HG03025 (cell line): ENCODE measurements at regions not wholly inside any gene's neighbourhood (a gene's known extent, or its start where the extent isn't known, plus 50 kb on each side); places are given as distances from the start of the nearest gene placed in this dataset.

Source experiments
- ATAC-seq: cut with Tn5 transposase; IDR thresholded peaks from one replicate; pipeline ENCODE4 v1.9.1; 2021; ENCODE audit warnings: mild to moderate bottlenecking, moderate library complexity; ENCODE audit not compliant: unreplicated experiment, low FRiP score

DNA sequence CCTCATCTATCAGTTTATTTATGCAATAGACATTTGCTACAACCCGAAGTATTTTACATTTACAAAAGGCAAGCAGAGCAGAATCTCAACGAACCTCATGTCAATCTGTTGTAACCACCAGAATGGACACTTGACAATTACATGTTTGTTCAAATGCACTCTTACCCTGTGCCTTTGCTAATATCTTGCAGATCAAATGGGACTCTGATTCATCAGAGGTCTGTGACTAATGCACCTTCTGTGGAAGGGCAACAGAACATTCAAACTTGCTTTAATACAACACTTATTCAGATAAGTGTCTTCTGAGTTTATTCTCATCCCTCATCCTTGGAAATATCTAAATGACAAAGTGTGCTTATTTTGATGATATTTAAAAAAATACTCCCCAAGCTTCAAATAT lies 644.7 kb upstream of the PCDH10 start:
- ATAC-seq: no peak

DNA sequence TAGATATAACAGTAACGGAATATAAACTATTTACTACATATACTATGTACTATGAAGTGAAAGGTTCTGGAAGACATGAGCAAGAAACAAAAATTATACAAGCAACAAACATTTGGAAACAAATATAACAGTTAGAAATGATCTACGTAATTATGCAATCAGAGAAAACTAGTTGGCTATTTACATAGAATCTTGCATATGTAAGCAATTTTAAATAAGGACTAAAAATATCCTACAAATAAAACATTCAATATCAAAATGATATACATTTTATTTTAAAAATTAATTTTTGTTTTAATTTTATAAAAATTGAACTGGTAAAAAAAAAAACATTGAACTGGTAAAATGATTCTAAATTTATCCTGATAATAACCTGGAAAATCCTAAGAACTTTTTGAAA lies 642.5 kb upstream of the PCDH10 start:
- no peak for ATAC-seq

DNA sequence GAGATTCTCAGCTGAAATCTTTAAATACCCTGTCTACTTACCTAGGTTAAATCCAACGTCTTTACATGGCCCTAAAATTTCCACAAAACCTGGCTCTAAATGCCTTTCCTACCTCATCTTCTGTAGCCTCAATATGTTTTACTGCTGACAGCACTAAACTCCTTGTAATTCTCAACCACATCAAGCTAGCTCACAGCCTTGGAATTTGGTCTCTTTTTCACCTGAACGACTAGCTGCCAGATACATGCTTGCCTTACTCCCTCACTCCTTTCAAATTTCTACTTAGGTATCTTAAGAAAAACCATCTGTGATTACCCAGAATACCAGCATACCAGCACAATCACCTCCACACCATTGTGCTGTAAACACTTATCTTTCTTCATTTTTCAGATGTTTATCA lies 635.6 kb upstream of the PCDH10 start:
- no peak for ATAC-seq

DNA sequence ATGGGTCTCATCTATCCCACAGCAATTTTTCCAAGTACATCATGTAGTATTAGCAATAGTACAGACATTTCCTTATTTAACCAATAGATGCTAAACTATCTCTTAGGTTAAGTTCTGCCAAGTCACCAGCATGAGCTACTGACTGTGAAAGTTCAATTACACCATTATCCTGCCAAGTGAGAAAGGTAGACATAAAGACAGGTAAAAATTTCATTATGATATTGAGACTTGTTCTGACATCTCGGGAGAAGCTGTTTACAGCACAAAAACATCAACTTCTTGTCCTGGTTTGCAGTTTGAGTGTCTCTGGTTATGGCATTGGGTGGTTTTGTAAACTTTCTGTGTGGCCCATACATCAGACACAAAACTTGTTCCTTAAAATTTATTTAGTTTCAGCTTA lies 622.4 kb upstream of the PCDH10 start:
- no peak for ATAC-seq

DNA sequence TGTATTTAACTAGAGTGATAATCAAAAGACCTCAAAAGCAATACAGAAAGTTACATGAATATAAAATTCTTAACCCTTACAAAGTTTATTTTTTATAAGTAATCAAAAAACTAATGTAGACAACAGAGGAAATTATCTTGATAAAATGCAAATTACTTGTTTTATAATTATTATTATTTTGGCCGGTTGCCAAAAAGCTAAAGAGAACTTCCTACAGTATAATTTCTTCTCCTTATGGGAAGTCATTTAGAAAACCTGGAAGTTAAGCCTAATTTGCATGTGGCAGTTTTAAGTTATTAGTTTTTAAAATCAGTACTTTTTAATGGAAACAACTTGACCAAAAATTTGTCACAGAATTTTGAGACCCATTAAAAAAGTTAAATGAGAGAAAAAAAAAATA lies 621.3 kb upstream of the PCDH10 start:
- ATAC-seq: no peak

DNA sequence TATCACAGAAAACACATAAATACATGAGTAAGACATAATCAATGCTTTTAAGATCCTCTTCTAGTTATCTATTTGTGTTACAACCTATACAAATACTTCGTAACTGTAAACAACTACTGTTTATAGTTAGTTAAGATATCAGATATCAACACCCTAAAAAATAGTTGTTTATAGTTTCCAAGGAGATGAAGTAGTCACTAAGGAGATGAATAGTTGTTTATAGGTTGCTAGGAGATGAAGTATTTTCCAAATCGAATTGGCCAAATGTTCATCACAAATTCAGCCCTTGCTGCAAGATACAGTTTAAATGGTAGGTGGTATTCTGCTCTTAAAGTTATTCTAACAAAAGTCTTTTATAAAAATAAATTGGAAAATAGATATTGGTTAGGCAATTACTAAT lies 618.2 kb upstream of the PCDH10 start:
- ATAC-seq: no peak

DNA sequence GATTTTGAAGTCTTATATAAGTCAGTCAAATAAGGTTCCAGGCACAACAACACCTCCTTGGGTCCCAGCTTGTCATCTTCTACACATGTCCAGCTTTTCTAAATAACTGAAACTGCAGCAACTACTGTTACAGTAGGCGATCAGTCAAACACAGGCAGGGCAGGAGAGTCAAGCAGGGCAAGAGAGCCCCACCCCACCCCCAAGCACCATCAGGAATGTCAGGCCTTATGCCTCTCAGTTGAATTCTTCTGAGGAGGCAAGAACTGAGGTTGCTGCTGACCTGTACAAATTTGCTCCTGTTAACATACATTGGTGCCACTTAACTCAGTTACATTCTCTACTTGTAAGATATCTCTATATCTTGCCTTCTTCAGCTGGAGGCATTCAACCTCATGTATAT lies 608.8 kb upstream of the PCDH10 start:
- ATAC-seq: no peak

DNA sequence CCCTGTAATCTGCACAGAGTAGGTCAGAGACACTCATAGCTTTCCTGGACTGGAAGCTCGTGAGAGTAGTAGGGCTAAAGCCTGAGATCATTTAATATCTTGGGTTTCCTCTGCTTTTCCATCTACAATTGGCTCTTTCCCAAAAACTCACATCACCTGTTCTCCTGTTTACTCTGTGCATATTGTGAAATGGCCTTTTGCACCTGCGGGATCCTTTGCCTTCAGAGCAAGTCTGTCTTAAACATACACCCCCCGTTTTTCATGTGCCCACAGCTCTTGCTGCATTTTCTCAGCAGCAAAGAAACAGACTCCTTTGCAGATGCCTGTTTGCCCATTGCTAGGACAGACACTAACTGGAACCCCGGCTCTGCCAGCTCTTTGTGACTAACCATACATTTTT lies 608.3 kb upstream of the PCDH10 start:
- no peak for ATAC-seq

DNA sequence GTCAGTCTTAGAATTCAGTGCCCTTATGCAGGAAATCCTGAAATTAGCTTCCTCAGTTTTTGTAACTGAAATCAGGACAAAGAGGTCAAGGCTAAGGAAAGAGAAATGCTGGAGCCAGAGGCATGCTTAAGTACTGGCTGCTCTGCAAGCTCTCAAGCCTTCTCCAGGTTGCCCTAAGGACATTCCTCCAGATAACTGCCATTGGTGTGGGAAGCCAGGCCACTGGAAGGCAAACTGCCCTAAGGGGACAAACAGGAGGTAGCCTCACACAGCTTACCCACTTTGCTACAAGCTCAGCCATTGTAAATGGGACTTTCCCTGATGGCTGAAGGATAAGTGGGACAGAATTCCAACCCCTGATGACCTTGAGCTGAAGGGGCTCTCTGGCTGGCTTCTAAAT lies 606.9 kb upstream of the PCDH10 start:
- ATAC-seq: no peak

DNA sequence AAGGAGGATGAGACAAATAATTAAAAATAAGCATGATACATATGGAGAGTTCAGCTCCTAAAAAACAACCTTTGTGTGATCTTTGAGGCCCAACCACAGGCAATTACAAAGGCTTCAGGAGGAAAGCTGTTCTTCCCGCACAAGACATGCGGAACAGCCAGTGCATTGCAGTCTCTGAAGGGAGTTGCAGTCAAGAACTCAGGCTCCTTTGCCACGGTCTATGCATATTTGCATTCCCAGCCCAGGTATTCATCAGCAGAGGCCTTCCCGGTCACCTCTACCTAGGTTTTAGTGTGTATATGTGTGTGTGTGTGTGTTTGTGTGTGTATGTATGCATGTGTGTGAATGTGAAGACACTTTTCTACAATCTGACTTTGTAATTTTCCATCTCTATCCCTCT lies 600.6 kb upstream of the PCDH10 start:
- ATAC-seq: no peak

DNA sequence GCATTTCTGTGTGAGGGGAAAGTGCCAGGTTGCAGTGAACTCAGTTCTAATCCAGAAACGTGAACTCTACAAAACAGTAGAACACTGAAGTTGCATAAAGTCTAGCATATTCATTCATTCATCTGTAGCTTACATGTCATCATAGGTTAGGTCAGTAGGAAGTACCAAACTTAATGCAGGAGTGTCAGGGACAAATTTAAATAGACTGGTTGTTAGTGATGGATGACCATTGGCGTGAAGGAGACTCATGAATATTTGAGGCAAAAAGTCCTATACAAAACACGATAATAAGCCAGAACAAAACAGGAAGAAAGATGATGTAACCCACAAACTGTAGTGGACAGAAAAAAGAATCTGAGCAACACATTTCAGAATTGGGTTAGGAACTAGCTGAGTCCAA lies 592.8 kb upstream of the PCDH10 start:
- ATAC-seq: no peak

DNA sequence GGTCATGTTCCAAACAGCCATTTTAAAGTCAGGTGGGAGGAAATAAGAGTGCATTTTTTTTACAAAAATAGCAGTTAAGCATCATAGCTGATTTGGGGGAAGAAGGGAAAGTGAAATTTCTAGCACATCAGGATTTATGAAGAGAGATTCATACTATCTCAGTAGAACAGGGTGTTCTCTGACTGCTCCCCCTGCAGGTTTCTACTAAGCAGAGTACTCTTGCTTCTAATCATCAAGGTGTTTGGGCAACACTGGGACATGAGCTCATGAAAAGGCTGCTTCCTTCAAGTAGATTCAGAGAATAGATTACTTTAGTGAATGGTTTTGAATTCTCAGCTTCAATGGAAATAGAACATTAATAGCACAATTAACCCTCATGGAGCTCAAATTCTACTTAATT lies 591.4 kb upstream of the PCDH10 start:
- no peak for ATAC-seq

DNA sequence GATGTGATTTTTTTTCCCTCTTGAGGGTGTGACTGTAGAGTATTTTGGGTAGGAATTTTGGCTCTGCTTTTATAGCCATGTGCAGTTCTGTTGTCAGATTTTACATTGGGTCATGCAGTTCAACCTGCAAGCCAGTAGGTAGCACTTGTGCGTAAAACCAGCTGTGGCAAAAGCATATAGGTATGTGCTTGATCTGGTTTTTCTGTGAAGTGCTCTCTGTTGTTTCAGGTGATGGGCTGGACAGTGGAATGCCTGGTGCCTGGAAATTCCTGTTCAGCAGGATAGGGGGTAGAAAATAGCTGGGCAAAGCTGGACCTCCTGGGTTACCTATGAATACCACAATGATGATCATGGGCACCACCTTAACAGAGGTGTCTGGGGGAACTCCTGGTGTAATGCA lies 584.2 kb upstream of the PCDH10 start:
- ATAC-seq: no peak

DNA sequence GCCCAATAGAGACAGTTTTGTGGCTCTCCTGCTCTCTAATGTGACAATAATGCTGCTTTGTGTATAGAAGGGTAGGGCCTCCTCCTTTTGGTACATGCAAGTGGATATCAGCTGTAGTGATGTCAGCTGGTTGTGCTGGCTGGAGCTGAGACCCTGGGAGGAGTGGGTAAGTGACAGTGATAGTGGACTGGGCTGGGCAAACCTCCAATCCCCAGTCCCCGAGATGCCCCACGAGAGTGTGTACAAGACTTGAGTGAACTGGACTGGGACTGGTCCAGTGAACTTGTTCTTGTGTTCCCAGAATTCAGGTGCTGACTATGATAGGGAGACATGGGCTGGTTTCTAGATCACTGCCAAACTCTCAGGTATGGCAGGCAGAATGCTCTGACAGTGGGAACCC lies 583.6 kb upstream of the PCDH10 start:
- ATAC-seq: no peak

DNA sequence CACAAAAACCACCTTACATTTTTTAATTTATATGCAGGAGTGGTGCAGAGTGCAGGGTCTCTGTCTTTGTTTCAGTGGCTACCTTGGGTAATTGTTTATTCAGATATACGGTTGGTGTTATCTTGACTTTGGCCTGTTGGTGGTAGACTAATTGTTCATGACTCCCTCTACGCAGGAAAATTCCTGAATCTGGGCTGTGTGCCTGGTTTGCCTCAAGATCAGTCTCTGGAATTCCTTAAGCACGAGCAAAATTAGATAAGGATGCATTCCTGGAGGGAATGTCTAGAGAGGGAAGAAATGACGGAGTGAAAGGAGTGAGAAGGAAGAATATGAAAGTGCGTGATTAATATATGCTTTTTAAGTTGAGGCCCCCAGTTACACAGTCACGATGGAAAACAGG lies 576.9 kb upstream of the PCDH10 start:
- no peak for ATAC-seq

DNA sequence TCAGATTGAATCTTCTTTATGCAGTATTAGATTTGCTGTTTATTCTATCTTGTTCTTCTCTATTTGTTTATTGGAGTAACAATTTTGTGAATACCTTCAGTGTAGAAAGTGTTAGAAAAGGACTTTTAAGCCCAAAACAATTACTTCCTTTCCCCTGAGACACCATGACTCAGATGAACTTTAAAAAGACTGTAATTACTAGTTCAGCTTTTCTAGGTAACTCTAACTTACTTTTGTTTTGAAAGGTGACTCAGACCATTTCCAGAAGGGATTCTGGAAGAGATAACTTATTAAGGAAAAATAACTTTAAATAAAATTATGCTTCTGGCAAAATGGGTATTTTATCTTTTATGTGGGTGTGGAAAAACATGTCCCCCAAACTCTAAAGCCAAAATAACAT lies 561.5 kb upstream of the PCDH10 start:
- ATAC-seq: no peak

DNA sequence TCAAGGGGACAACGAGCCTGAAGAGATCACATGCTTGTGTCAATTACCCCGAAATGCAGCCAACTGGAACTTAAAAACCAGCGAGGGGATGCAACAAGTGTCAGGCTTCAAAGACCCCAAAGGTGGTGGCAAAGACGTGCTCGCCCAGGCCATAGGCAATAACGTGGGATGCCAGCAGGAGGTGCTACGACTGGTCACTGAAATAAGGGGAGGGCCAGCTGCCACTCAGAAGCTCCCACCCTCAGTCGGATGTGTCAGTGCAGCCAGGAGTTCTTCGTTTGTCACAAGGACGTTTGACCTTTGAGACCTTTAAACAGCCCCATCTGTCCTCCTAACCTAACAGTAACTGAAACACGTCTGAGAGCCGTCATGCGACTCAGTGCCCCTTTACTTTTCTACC lies 556.8 kb upstream of the PCDH10 start:
- no peak for ATAC-seq

DNA sequence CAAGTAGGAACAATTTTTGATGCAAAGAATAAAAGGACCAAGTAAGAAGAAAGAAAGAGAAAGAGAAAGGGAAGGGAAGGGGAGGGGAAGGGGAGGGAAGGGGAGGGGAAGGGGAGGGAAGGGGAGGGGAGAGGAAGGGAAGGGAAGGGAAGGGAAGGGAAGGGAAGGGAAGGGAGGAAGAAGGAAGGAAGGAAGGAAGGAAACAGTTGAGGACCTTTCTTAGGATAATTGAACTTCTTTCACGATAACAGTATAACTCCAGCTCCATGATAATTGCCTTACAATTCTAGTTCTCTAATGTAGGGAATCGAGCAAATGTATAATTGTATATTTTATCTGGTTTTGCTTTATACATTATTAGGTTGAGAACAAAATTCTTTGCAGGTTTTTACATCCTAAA lies 556.2 kb upstream of the PCDH10 start:
- no peak for ATAC-seq

DNA sequence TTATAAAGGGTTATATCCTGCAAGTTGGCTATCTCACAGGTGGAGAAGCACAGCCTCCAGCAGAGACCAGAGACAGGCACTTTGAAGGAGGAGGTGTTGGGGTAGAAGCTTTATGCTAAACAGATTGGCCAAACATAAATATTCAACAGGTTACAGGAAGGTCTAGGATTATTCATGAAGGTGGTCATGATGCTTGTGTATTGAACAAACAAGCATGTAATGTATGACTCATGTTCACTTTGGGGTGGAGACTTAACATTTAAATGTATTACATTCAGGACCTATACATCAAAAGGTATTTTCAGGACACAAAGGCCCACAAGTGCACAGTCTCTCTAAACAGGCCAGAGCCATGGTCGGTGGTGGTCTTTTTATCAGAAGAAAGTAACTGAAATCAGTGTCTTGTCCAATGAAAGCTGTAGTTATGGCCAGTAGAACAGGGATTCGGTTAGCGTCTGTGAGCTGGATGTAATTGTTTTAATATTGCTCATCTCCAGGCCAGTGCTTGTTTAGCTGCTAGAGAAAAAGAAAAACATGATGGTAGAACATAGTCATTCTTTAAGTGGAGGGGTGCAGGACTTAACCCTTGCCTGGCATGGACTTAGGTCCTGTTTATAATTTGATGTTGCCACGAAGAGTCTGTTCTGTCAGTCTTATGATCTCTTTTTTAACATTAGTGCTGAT lies 555.2 kb upstream of the PCDH10 start:
- no peak for ATAC-seq

DNA sequence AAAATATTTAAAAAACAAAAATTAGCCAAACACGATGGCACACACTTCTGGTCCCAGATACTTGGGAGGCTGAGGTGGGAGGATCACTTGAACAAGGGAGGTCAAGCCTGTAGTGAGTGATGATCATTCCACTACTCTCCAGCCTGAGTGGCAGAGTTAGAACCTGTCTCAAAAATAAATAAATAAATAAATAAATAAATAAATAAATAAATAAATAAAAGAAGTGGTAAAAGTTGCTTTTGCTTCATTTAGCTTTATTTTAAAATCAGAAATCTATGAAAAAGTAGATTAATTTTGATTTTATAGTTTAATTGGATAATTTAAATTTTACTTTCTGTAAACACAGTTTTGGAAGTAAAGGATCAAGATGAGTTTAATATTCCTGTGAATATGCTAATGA lies 552.9 kb upstream of the PCDH10 start:
- no peak for ATAC-seq

DNA sequence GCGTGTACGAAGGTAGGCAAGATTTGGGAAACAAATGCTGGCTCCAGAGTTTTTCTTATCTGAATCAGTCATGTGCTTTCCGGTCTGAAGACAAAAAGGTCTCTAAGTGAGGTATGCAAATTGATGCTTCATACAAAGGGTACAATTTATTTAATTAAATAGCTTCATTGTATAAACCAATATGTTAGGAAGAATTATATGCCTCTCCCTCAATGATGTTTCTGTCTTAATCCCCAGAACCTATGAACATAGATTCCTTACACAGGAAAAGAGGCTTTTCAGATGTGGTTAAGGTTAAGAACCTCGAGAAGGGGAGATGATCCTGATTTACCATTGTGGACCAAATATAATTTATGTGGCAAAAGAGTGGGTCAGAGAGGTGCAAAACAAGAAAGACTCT lies 543.5 kb upstream of the PCDH10 start:
- ATAC-seq: no peak

DNA sequence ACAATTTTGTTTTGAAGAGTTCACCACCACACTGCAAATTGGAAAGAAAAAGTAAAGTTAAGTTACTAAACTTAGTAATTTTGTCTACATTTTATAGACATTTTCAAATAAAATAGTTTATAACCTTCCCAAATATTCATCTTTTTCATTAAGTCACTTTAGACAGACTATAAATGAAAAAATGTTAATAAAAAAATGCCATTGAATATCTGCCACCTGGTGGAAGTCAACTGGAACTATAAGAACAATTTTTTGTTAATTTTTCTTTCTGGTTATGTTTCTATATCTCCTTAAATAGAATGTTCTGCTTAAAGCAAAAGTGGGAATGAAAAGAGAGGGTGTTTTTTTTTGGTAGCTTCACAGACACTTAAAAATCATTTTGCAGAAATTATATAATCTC lies 534.4 kb upstream of the PCDH10 start:
- no peak for ATAC-seq

DNA sequence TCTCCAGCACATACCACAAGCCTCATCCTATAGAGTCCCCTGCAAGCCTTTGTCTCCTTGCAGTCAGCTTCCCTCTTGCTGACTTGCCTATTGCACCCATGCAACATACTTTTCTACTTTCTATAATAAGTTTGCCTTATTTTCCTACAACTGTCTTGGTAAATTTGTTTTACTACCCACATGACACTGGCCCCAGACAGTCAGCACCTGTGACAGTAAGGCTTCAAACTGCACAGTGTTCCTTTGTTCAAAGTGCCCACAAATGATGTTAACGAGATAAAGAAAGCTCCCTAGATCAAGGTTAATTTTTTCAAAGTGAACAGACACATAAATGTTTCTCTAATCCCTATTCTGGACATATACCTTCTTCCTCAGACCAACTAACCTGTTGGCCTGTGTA lies 529.1 kb upstream of the PCDH10 start:
- no peak for ATAC-seq
